ENCODE measurements at regions not wholly inside any gene's neighbourhood (a gene's known extent, or its start where the extent isn't known, plus 50 kb on each side); places are given as distances from the start of the nearest gene placed in this dataset.

- intact Hi-C loops (cut with micrococcal nuclease; ENCODE audit: unreplicated experiment) = no loop called here
- CTCF ChIA-PET = no interaction called here
- no peak overlapping the region for H3K4me3 ChIP-seq
- H3K79me2 ChIP-seq (ENCODE audit: low read depth) = no peaks in the 10 kb centered on the region
- H3K4me1 ChIP-seq (replicated peaks; ENCODE audit: insufficient read depth) = no peaks in the 10 kb centered on the region
- no peaks in the 10 kb centered on the region for H3K36me3 ChIP-seq (ENCODE audit: low read depth)
- no peaks in the 10 kb centered on the region for H3K9me3 ChIP-seq (ENCODE audit: insufficient read depth, low read depth)
- TF ChIP-seq CTCF (conservative IDR thresholded peaks at IDR 0.05) (no peak), EZH2 (IDR thresholded peaks at IDR 0.05; ENCODE audit: low read depth) (no peak)
- no TSS peak for BruUV-seq (replicated peaks)
- H3F3A ChIP-seq (ENCODE audit: insufficient read depth, low read depth) = no peaks in the 10 kb centered on the region
- no peaks in the 10 kb centered on the region for H4K20me1 ChIP-seq (ENCODE audit: insufficient read depth)
- no peak overlapping the region for H3K27ac ChIP-seq
- H3K4me2 ChIP-seq = no peak overlapping the region
- no peak for DNase-seq
- H3K9me2 ChIP-seq (ENCODE audit: insufficient read depth) = no peaks in the 10 kb centered on the region
- no peaks in the 10 kb centered on the region for H3K27me3 ChIP-seq (ENCODE audit: insufficient read depth, low read depth)
- H2AFZ ChIP-seq = no peak overlapping the region
- POLR2A ChIA-PET (ENCODE audit: unreplicated experiment) = no interaction called here
These were observed 91.7 kb downstream of the SLC10A2 start for GRCh38 chr13:102974317-102975087.

- Histone ChIP-seq H3K27ac (no peak overlapping the region), H3K4me1 (replicated peaks; ENCODE audit: insufficient read depth) (no peaks in the 10 kb centered on the region), H3F3A (ENCODE audit: insufficient read depth, low read depth) (no peaks in the 10 kb centered on the region), H3K9me3 (ENCODE audit: insufficient read depth, low read depth) (no peaks in the 10 kb centered on the region), H3K27me3 (ENCODE audit: insufficient read depth, low read depth) (no peaks in the 10 kb centered on the region), H3K4me3 (no peak overlapping the region), H3K9me2 (ENCODE audit: insufficient read depth) (no peaks in the 10 kb centered on the region), H3K79me2 (ENCODE audit: low read depth) (no peaks in the 10 kb centered on the region), H3K36me3 (ENCODE audit: low read depth) (no peaks in the 10 kb centered on the region), H2AFZ (no peak overlapping the region), H4K20me1 (ENCODE audit: insufficient read depth) (no peaks in the 10 kb centered on the region), H3K4me2 (no peak overlapping the region)
- POLR2A ChIA-PET (ENCODE audit: unreplicated experiment) = no interaction called here
- BruUV-seq (replicated peaks) = no TSS peak
- intact Hi-C loops (cut with micrococcal nuclease; ENCODE audit: unreplicated experiment) = no loop called here
- TF ChIP-seq CTCF (conservative IDR thresholded peaks at IDR 0.05) (no peak), EZH2 (IDR thresholded peaks at IDR 0.05; ENCODE audit: low read depth) (no peak)
- no peak for DNase-seq
- CTCF ChIA-PET = no interaction called here
These were observed 94.0 kb downstream of the SLC10A2 start for GRCh38 chr13:102972191-102972590.

- Histone ChIP-seq H3K9me2 (ENCODE audit: insufficient read depth) (no peaks in the 10 kb centered on the region), H3K9me3 (ENCODE audit: insufficient read depth, low read depth) (no peaks in the 10 kb centered on the region), H3K27ac (no peak overlapping the region), H4K20me1 (ENCODE audit: insufficient read depth) (no peaks in the 10 kb centered on the region), H3F3A (ENCODE audit: insufficient read depth, low read depth) (no peaks in the 10 kb centered on the region), H3K36me3 (ENCODE audit: low read depth) (no peaks in the 10 kb centered on the region), H3K79me2 (ENCODE audit: low read depth) (no peaks in the 10 kb centered on the region), H3K4me1 (replicated peaks; ENCODE audit: insufficient read depth) (no peaks in the 10 kb centered on the region), H2AFZ (no peak overlapping the region), H3K4me3 (no peak overlapping the region), H3K4me2 (no peak overlapping the region), H3K27me3 (ENCODE audit: insufficient read depth, low read depth) (no peaks in the 10 kb centered on the region)
- ChIA-PET POLR2A (ENCODE audit: unreplicated experiment) (no interaction called here), CTCF (no interaction called here)
- BruUV-seq (replicated peaks) = no TSS peak
- no peak for DNase-seq
- intact Hi-C loops (cut with micrococcal nuclease; ENCODE audit: unreplicated experiment) = no loop called here
- TF ChIP-seq EZH2 (IDR thresholded peaks at IDR 0.05; ENCODE audit: low read depth) = no peak
- TF ChIP-seq CTCF (conservative IDR thresholded peaks at IDR 0.05) = no peak
These were observed 95.7 kb downstream of the SLC10A2 start for GRCh38 chr13:102970542-102970941.
